Loucy (cell line): ENCODE measurements at regions not wholly inside any gene's neighbourhood (a gene's known extent, or its start where the extent isn't known, plus 50 kb on each side); places are given as distances from the start of the nearest gene placed in this dataset.

Experiments used
- H2AFZ ChIP-seq: fragments of 200-600 bp; sonication (generic); 2 replicates; pipeline ENCODE4 v1.6.0; 2016; ENCODE audit warnings: antibody characterized with exemption, mild to moderate bottlenecking, low read length, moderate library complexity
- H3F3A ChIP-seq: fragments of 200-600 bp; 2 replicates; pipeline ENCODE4 v1.6.0; 2016; ENCODE audit warnings: antibody characterized with exemption, low read depth, mild to moderate bottlenecking
- H3K27me3 ChIP-seq: fragments of 200-600 bp; sonication (generic); 2 replicates; pipeline ENCODE4 v1.6.1; 2014; ENCODE audit warnings: low read length, mild to moderate bottlenecking; ENCODE audit not compliant: insufficient read depth, poor library complexity, severe bottlenecking
- H3K36me3 ChIP-seq: fragments of 200-600 bp; sonication (generic); 2 replicates; pipeline ENCODE4 v1.6.1; 2016; ENCODE audit warnings: low read length; ENCODE audit not compliant: insufficient read depth
- H3K4me1 ChIP-seq: fragments of 200-600 bp; sonication (generic); 2 replicates; pipeline ENCODE4 v1.5.1; 2014; ENCODE audit warnings: low read length, mild to moderate bottlenecking; ENCODE audit not compliant: insufficient read depth, poor library complexity, severe bottlenecking
- H3K4me2 ChIP-seq: fragments of 200-600 bp; sonication (generic); 2 replicates; pipeline ENCODE4 v1.6.0; 2014; ENCODE audit warnings: antibody characterized with exemption, low read length, low read depth, mild to moderate bottlenecking; ENCODE audit not compliant: poor library complexity, severe bottlenecking
- H3K4me3 ChIP-seq: fragments of 200-600 bp; sonication (generic); 2 replicates; pipeline ENCODE4 v1.5.1; 2014; ENCODE audit warnings: low read length, mild to moderate bottlenecking, mixed read lengths; ENCODE audit not compliant: poor library complexity, severe bottlenecking
- H3K79me2 ChIP-seq: fragments of 200-600 bp; sonication (generic); 2 replicates; pipeline ENCODE4 v1.6.1; 2014; ENCODE audit warnings: low read length; ENCODE audit not compliant: insufficient read depth
- H3K9ac ChIP-seq: fragments of 200-600 bp; sonication (generic); 2 replicates; pipeline ENCODE4 v1.6.0; 2014; ENCODE audit warnings: mild to moderate bottlenecking, low read depth, low read length, moderate library complexity; ENCODE audit not compliant: poor library complexity, severe bottlenecking
- H3K9me2 ChIP-seq: fragments of 200-600 bp; sonication (generic); replicated peaks from 2 replicates; pipeline ENCODE4 v1.6.1; 2016; ENCODE audit warnings: low read depth, low read length, mixed read lengths
- H3K9me3 ChIP-seq: fragments of 200-600 bp; sonication (generic); 2 replicates; pipeline ENCODE4 v1.6.1; 2014; ENCODE audit warnings: mild to moderate bottlenecking, antibody characterized with exemption, low read length, low read depth; ENCODE audit not compliant: insufficient read depth
- H4K20me1 ChIP-seq: fragments of 200-600 bp; sonication (generic); 2 replicates; pipeline ENCODE4 v1.6.0; 2014; ENCODE audit warnings: antibody characterized with exemption, low read length, mild to moderate bottlenecking; ENCODE audit not compliant: insufficient read depth, poor library complexity, severe bottlenecking
- EZH2phosphoT487 ChIP-seq: fragments of 200-600 bp; IDR thresholded peaks from 2 replicates; pipeline ENCODE4 v1.6.1; 2018; ENCODE audit warnings: antibody characterized with exemption, mild to moderate bottlenecking, moderate library complexity, borderline replicate concordance
- TF ChIP-seq, protein P1 (sequence below): fragments of 200-600 bp; sonication (generic); conservative IDR thresholded peaks from 2 replicates; pipeline ENCODE4 v1.5.1; 2014; ENCODE audit warnings: mild to moderate bottlenecking, antibody characterized with exemption, low read length

DNA sequence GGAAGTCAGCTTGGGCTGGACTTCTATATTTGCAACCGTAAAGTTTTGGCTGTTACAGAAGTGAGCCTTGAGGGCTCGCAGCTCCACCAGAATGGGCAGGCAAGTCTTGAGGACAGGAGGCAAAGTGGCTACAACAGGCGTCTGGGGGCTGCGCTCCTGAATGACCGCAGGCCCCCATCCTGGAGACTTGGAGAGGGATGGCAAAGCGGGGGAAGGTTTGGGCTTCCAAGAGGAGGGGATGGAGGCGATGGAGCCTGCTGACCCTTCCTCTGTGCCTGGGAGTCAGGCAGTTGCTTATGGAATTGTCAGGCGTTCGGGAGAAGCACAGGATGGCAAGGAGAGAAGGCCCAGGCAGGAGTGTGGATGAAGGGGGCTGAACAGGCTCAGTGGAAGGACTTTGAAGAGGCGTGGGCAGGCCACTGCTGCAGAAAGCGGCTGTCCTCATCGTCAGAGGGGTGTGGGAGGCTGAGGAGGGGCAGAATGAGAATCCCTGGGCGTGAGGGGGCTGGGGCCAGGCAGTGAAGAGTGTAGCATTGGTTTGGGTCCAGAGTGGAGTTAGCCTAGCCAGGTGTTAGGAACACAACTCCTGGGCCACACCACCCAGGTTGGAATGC, 72.3 kb downstream of the INHBB start:
- Histone ChIP-seq H3K9me2 (no peaks in the 10 kb centered on the region), H3K4me1 (no peaks in the 10 kb centered on the region), H3K36me3 (no peaks in the 10 kb centered on the region), H3K9ac (no peak overlapping the region), H3K9me3 (no peaks in the 10 kb centered on the region), H3F3A (no peaks in the 10 kb centered on the region), H3K79me2 (no peaks in the 10 kb centered on the region), H4K20me1 (no peaks in the 10 kb centered on the region), H2AFZ (no peak overlapping the region), H3K4me3 (no peak overlapping the region), H3K27me3 (no peaks in the 10 kb centered on the region), H3K4me2 (no peak overlapping the region)
- TF ChIP-seq EZH2phosphoT487 = no peak
- TF ChIP-seq, protein P1, sequence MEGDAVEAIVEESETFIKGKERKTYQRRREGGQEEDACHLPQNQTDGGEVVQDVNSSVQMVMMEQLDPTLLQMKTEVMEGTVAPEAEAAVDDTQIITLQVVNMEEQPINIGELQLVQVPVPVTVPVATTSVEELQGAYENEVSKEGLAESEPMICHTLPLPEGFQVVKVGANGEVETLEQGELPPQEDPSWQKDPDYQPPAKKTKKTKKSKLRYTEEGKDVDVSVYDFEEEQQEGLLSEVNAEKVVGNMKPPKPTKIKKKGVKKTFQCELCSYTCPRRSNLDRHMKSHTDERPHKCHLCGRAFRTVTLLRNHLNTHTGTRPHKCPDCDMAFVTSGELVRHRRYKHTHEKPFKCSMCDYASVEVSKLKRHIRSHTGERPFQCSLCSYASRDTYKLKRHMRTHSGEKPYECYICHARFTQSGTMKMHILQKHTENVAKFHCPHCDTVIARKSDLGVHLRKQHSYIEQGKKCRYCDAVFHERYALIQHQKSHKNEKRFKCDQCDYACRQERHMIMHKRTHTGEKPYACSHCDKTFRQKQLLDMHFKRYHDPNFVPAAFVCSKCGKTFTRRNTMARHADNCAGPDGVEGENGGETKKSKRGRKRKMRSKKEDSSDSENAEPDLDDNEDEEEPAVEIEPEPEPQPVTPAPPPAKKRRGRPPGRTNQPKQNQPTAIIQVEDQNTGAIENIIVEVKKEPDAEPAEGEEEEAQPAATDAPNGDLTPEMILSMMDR = no peak

DNA sequence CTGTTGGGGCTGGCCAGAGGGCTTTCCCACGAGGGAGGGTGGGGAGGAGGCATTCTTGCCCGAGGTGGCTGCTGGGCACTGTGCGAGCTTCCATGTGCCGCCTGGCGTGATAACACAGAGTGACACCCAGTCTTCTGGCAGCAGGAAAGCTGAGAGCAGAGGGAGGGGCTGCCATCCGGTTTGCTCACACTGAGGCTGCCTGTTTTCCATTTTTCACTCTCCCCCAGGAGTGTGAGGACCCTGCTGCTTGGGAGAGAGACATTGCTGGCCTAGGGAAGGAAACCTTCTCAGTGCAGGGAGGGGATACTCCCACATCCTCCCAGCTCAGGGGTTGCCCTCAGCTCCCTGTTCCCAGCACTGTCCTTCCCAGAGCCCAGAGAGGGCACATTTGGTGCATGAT, 73.1 kb downstream of the INHBB start:
- H3K36me3 ChIP-seq = no peaks in the 10 kb centered on the region
- H3K9ac ChIP-seq = no peak overlapping the region
- H3K9me2 ChIP-seq = no peaks in the 10 kb centered on the region
- H3K9me3 ChIP-seq = no peaks in the 10 kb centered on the region
- no peak overlapping the region for H3K4me2 ChIP-seq
- TF ChIP-seq, protein P1 = no peak
- no peak for TF ChIP-seq EZH2phosphoT487
- no peaks in the 10 kb centered on the region for H3K79me2 ChIP-seq
- H3K27me3 ChIP-seq = no peaks in the 10 kb centered on the region
- H3K4me3 ChIP-seq = no peak overlapping the region
- no peaks in the 10 kb centered on the region for H3K4me1 ChIP-seq
- no peaks in the 10 kb centered on the region for H3F3A ChIP-seq
- H2AFZ ChIP-seq = no peak overlapping the region
- H4K20me1 ChIP-seq = no peaks in the 10 kb centered on the region

DNA sequence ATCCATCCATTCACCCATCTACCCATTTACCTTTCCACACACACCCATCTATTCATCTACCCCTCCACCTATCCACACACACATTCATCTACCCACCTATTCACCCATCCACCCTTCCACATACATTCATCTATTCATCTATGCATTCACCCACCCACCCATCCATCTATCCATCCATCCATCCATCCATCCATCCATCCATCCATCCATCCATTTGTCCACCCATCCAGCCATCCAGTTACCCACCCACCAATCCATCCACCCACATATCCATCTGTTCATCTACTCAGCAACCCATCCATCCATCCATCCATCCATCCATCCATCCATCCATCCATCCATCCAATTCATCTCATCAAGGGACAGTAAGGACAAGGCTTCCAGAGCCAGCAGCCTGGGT, 74.0 kb downstream of the INHBB start:
- Histone ChIP-seq H3F3A (no peaks in the 10 kb centered on the region), H3K27me3 (no peaks in the 10 kb centered on the region), H3K4me1 (no peaks in the 10 kb centered on the region), H3K36me3 (no peaks in the 10 kb centered on the region), H4K20me1 (no peaks in the 10 kb centered on the region), H3K9ac (no peak overlapping the region), H3K4me3 (no peak overlapping the region), H3K4me2 (no peak overlapping the region), H3K9me2 (no peaks in the 10 kb centered on the region), H3K79me2 (no peaks in the 10 kb centered on the region), H2AFZ (no peak overlapping the region), H3K9me3 (no peaks in the 10 kb centered on the region)
- TF ChIP-seq EZH2phosphoT487 = no peak
- TF ChIP-seq, protein P1 = no peak
